Dendritic cell treated with granulocyte-macrophage colony-stimulating factor and Interleukin-4, amounts not matched to agents 40 ng/mL and 50 ng/mL, for 4 days (primary cell): ENCODE measurements at regions not wholly inside any gene's neighbourhood (a gene's known extent, or its start where the extent isn't known, plus 50 kb on each side); places are given as distances from the start of the nearest gene placed in this dataset.

Experiments used
- H3K27ac Mint-ChIP-seq: one replicate; pipeline ENCODE4 v1.8.0; 2022; ENCODE audit warnings: mild to moderate bottlenecking, mixed read lengths
- H3K27me3 Mint-ChIP-seq: one replicate; pipeline ENCODE4 v1.8.0; 2022; ENCODE audit warnings: mild to moderate bottlenecking, mixed read lengths
- H3K36me3 Mint-ChIP-seq: one replicate; pipeline ENCODE4 v1.8.0; 2022; ENCODE audit warnings: low read depth, mixed read lengths
- H3K4me1 Mint-ChIP-seq: one replicate; pipeline ENCODE4 v1.8.0; 2022; ENCODE audit warnings: low read depth, mixed read lengths
- H3K4me3 Mint-ChIP-seq: one replicate; pipeline ENCODE4 v1.8.0; 2022; ENCODE audit warnings: mild to moderate bottlenecking, moderate library complexity, mixed read lengths
- H3K9me3 Mint-ChIP-seq: one replicate; pipeline ENCODE4 v1.8.0; 2022; ENCODE audit warnings: mixed read lengths
- intact Hi-C: fragments of 100-400 bp; cut with micrococcal nuclease; formaldehyde crosslinking; loops from one replicate; pipeline ENCODE4 v1.15.0; 2022

DNA sequence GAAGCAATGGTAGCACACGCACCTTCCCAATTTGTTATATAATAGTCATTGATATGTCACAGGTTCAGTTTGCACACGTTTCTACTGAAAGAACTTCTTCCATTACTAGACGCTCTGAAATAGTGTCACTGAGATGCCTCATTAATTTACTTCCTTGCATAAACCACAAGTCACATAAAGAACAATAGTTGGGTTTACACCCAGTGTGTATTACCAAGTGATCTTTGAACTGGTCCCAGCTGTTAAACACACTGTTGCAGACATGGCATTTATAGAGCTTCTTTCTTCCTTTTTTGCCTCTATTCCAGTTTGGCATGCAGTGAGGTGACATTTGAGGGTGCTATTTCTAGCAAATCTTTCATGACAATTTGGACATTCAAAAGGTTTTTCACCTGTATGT, 245.3 kb downstream of the EPM2A start:
- H3K4me1 Mint-ChIP-seq, result no peaks in the 10 kb centered on the region
- intact Hi-C loops, result no loop called here
- peaks cover 61% of the 10 kb centered on the region for H3K9me3 Mint-ChIP-seq
- H3K27me3 Mint-ChIP-seq, result no peaks in the 10 kb centered on the region
- no peak overlapping the region for H3K4me3 Mint-ChIP-seq
- no peak overlapping the region for H3K27ac Mint-ChIP-seq
- H3K36me3 Mint-ChIP-seq, result no peaks in the 10 kb centered on the region

DNA sequence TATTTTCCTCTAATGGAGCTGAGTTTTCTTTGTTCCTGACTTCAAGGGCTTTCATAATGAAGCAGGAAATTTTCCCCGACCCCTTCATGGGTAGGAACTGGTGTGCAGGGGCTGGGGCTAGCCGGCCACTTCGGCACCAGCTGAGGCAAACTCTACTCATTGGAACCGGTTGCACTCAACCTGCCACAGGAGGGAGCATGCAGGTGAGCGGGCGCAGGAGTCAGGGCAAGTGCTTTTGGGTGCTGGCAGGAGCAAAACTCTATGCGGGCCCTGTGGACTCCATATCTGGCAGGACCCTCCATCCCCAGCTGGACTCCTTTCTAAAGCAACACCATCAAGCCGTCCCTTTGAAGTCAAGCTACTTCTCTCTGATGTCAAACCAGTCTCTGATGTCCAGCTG, 244.2 kb downstream of the EPM2A start:
- H3K4me1 Mint-ChIP-seq, result no peaks in the 10 kb centered on the region
- no peak overlapping the region for H3K27ac Mint-ChIP-seq
- H3K27me3 Mint-ChIP-seq, result no peaks in the 10 kb centered on the region
- H3K4me3 Mint-ChIP-seq, result no peak overlapping the region
- intact Hi-C loops, result no loop called here
- peaks cover 56% of the 10 kb centered on the region for H3K9me3 Mint-ChIP-seq
- no peaks in the 10 kb centered on the region for H3K36me3 Mint-ChIP-seq

DNA sequence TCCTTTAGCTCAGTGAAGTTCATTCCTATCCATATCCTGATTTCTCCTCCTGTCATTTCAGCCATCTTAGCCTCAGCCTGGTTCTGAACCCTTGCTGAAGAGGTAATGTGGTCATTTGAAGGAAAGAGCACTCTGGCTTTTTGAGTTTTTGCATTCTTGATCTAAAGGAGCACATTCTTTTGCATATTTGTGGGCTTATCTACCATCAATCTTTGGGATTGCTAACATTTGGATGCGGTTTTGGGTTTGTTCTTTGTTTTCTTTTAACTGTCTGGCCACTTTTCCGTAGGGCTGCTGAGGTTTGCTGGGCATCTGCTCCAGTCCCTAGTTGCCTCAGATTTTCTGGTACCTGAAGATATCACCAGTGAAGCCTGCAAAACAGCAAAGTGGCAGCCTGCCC, 238.3 kb downstream of the EPM2A start:
- Mint-ChIP-seq H3K9me3 (peaks cover 64% of the 10 kb centered on the region), H3K36me3 (no peaks in the 10 kb centered on the region), H3K4me1 (no peaks in the 10 kb centered on the region), H3K27ac (no peak overlapping the region), H3K27me3 (no peaks in the 10 kb centered on the region), H3K4me3 (no peak overlapping the region)
- intact Hi-C loops, result no loop called here

- no peaks in the 10 kb centered on the region for H3K4me1 Mint-ChIP-seq
- H3K27me3 Mint-ChIP-seq, result no peaks in the 10 kb centered on the region
- H3K36me3 Mint-ChIP-seq, result no peaks in the 10 kb centered on the region
- H3K4me3 Mint-ChIP-seq, result no peak overlapping the region
- no peak overlapping the region for H3K27ac Mint-ChIP-seq
- intact Hi-C loops, result no loop called here
- peaks cover 56% of the 10 kb centered on the region for H3K9me3 Mint-ChIP-seq
Measured at GRCh38 chr6:145498425-145498824, 236.9 kb downstream of the EPM2A start.

- no peaks in the 10 kb centered on the region for H3K36me3 Mint-ChIP-seq
- no peaks in the 10 kb centered on the region for H3K27me3 Mint-ChIP-seq
- H3K27ac Mint-ChIP-seq, result no peak overlapping the region
- intact Hi-C loops, result no loop called here
- no peaks in the 10 kb centered on the region for H3K4me1 Mint-ChIP-seq
- H3K9me3 Mint-ChIP-seq, result peaks cover 33% of the 10 kb centered on the region
- H3K4me3 Mint-ChIP-seq, result no peak overlapping the region
Measured at GRCh38 chr6:145502416-145502815, 232.9 kb downstream of the EPM2A start.

DNA sequence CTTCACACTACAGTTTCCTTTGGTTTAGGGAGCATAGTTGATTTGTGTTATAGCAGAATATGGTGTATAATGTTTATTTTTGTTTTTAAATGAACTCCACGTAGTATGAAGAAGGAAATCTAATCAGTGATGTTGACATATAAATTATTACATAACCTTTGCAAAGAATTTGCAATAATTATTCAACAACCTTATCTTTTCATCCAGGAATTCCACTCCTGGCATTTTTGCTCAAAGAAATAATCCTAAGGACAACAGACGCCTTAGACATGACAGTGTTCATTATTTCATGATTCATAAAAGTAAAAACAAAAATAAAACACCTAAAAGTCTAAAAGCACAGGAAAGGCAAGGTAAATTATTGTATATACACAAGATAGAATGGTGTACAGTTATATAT, 229.2 kb downstream of the EPM2A start:
- Mint-ChIP-seq H3K4me1 (no peaks in the 10 kb centered on the region), H3K27me3 (no peaks in the 10 kb centered on the region), H3K36me3 (no peaks in the 10 kb centered on the region), H3K27ac (no peak overlapping the region), H3K4me3 (no peak overlapping the region), H3K9me3 (peaks cover 47% of the 10 kb centered on the region)
- intact Hi-C loops, result no loop called here

DNA sequence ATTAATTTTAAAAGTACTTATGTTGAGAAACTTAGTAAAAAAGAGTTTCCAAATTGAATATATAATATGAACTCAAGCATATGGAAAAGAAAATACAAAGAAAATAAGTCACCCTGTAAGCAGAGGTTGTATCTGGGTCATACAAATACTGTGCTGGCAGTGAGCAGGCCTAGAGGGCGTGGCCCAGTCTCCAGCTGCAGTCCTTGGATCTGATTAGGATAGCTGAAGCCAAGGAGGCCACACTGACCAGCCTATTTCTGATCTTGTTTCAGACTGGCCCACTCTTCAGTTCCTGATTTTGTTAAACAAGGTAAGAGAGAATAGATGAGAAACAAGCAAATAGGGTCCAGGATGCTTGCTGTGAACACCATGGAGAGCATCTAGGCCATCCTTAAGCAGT, 228.8 kb downstream of the EPM2A start:
- Mint-ChIP-seq H3K9me3 (peaks cover 48% of the 10 kb centered on the region), H3K27ac (no peak overlapping the region)
- intact Hi-C loops, result no loop called here

DNA sequence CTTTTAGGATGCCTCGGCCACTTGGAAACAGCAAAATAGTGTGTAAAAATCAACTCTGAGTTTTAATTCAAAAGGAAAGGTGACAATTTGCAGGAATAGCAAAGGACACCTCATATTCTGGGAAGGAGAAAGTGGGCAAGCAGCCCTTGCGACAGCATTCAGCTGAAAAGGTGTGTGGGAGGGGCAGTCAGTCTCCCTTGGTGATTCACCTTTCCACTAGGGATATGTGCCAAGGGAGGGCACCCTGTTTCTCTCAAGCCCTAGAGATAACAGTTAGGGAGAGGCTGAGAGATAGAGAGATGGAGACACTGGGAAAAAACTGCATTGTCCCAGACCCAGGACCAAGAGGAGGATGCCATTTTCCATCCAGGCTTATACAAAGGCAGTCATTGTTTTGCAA, 228.1 kb downstream of the EPM2A start:
- no peaks in the 10 kb centered on the region for H3K4me1 Mint-ChIP-seq
- H3K36me3 Mint-ChIP-seq, result no peaks in the 10 kb centered on the region
- no peak overlapping the region for H3K27ac Mint-ChIP-seq
- intact Hi-C loops, result no loop called here
- no peaks in the 10 kb centered on the region for H3K27me3 Mint-ChIP-seq
- H3K4me3 Mint-ChIP-seq, result no peak overlapping the region
- H3K9me3 Mint-ChIP-seq, result peaks cover 48% of the 10 kb centered on the region

More for the DNA sequence above, 228.8 kb downstream of the EPM2A start:
- no peaks in the 10 kb centered on the region for H3K27me3 Mint-ChIP-seq
- no peak overlapping the region for H3K4me3 Mint-ChIP-seq
- H3K36me3 Mint-ChIP-seq, result no peaks in the 10 kb centered on the region
- no peaks in the 10 kb centered on the region for H3K4me1 Mint-ChIP-seq

DNA sequence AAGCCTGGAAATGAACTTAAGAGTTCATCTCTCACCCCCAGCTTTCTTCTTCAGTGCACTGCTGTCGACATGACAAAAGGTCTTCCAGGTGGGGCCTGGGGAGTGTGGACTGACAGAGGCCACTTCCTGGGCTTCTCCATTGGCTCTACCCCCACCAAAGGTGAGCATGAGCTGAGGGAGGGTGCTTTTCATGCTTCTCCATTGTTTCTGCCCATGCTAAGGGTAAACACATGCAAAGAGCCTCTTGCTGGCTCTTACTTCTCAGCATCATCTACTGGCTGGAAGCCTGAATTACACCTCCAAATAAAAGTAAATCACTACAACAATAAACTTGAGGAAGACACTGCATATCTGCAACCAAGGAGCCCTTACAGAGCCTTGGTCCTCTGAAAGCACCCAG, 227.2 kb downstream of the EPM2A start:
- no peak overlapping the region for H3K4me3 Mint-ChIP-seq
- no peaks in the 10 kb centered on the region for H3K36me3 Mint-ChIP-seq
- H3K4me1 Mint-ChIP-seq, result no peaks in the 10 kb centered on the region
- intact Hi-C loops, result no loop called here
- H3K27me3 Mint-ChIP-seq, result no peaks in the 10 kb centered on the region
- peaks cover 54% of the 10 kb centered on the region for H3K9me3 Mint-ChIP-seq
- no peak overlapping the region for H3K27ac Mint-ChIP-seq

DNA sequence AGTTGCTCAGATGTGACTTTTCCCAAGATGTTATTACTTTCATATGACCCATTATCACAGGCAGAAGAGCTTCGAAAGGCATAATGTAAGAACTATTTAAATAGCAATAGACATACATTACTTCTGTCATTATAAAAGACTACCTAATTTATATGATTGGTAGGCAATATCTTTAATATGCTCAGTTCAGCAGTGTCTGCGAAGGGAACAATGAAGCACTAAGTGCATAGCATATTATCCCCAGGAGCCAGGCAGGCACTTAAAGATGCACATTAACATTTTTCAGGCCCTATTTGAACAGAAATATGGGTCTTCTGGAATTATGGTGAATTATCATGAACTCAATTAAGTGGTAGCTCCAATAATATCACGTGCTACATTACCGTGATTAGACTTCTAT, 217.8 kb downstream of the EPM2A start:
- no peaks in the 10 kb centered on the region for H3K27me3 Mint-ChIP-seq
- no peak overlapping the region for H3K4me3 Mint-ChIP-seq
- no peak overlapping the region for H3K27ac Mint-ChIP-seq
- intact Hi-C loops, result no loop called here
- H3K9me3 Mint-ChIP-seq, result peaks cover 7% of the 10 kb centered on the region
- no peaks in the 10 kb centered on the region for H3K36me3 Mint-ChIP-seq
- no peaks in the 10 kb centered on the region for H3K4me1 Mint-ChIP-seq

GRCh38 chr6:145525038-145525437, 210.3 kb downstream of the EPM2A start:
- intact Hi-C loops, result no loop called here
- no peaks in the 10 kb centered on the region for H3K4me1 Mint-ChIP-seq
- H3K4me3 Mint-ChIP-seq, result no peak overlapping the region
- no peaks in the 10 kb centered on the region for H3K36me3 Mint-ChIP-seq
- H3K27me3 Mint-ChIP-seq, result no peaks in the 10 kb centered on the region
- peaks cover 9% of the 10 kb centered on the region for H3K9me3 Mint-ChIP-seq
- no peak overlapping the region for H3K27ac Mint-ChIP-seq

DNA sequence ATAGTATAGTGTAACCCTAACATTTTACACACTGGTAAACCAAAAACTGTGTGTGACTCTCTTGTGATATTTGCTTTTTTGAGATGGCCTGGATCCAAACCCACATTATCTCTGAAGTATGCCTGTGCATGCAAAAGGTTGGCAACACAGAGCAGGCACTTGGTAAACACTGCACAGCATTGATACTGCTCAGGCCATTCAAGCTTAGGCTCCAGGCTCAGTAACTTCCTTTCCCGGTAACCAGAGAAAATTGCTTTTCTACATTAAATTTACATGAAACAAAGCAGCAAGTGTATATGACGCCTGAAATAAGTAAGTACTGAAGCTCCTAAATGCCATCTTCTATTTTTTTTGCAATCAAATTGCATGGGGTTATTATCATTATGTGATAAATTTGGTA, 205.7 kb downstream of the EPM2A start:
- no peaks in the 10 kb centered on the region for H3K27me3 Mint-ChIP-seq
- H3K4me3 Mint-ChIP-seq, result no peak overlapping the region
- H3K27ac Mint-ChIP-seq, result no peak overlapping the region
- no peaks in the 10 kb centered on the region for H3K4me1 Mint-ChIP-seq
- intact Hi-C loops, result no loop called here
- peaks cover 9% of the 10 kb centered on the region for H3K9me3 Mint-ChIP-seq
- H3K36me3 Mint-ChIP-seq, result no peaks in the 10 kb centered on the region

DNA sequence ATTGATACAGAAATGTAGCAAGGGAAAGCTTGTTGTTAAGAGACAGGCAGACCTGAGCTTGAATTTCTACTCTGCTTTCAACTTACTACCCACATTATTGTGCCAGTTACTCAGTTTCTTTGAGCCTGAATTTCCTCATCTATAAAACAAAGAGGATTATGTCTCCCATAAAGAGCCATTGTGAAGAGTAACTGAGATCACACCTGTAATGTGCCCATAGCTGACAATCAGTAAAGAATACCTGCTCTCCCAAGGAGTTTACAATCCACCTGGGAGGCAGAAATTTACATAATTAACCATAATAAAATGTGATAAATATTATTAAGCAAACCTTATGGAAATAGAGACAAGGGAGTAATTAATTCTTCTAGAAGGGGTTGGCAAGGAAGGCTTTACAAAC, 204.9 kb downstream of the EPM2A start:
- Mint-ChIP-seq H3K27ac (no peak overlapping the region), H3K4me3 (no peak overlapping the region), H3K4me1 (no peaks in the 10 kb centered on the region), H3K36me3 (no peaks in the 10 kb centered on the region), H3K27me3 (no peaks in the 10 kb centered on the region), H3K9me3 (peaks cover 9% of the 10 kb centered on the region)
- intact Hi-C loops, result no loop called here

DNA sequence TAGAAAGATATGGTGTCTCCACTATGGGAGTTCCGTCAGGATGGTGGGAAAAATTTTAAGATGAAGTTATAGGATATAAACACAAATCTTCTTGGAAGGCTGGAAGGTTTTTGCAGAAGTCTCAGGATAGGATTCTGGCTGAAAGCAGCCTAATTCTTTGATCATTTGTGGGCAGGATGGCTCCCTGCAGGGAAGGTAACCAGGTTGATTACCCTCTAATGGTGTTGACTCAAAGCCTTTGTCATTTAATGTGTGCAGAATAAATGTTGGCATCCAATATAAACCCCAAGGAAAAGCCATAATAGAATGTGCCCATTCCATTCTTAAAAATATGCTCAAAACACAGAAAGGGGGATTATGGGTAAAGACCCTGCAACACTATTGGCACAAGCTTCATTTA, 204.3 kb downstream of the EPM2A start:
- H3K27ac Mint-ChIP-seq, result no peak overlapping the region
- H3K9me3 Mint-ChIP-seq, result peaks cover 9% of the 10 kb centered on the region
- H3K36me3 Mint-ChIP-seq, result no peaks in the 10 kb centered on the region
- intact Hi-C loops, result no loop called here
- no peak overlapping the region for H3K4me3 Mint-ChIP-seq
- no peaks in the 10 kb centered on the region for H3K4me1 Mint-ChIP-seq
- H3K27me3 Mint-ChIP-seq, result no peaks in the 10 kb centered on the region

DNA sequence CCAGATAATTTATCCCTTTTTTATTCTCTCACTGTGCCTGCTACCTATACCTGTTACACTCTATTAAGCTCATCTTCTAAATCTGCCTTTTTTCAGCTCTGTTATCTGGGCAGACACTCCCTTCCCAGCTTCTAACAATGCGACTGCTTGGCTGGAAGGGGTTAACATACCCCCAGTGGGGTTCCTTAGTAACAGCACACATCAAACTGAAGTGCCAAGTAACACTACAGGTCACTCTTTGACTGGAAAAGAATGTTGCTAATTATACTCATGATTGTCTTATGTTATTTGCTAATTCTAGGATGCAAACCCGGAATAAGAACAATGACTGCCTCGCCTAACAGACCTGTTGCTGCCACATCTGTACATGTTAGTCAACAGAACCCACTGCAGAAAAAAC, 203.5 kb downstream of the EPM2A start:
- Mint-ChIP-seq H3K9me3 (peaks cover 9% of the 10 kb centered on the region), H3K27ac (no peak overlapping the region), H3K27me3 (no peaks in the 10 kb centered on the region), H3K4me1 (no peaks in the 10 kb centered on the region), H3K36me3 (no peaks in the 10 kb centered on the region), H3K4me3 (no peak overlapping the region)
- intact Hi-C loops, result no loop called here

GRCh38 chr6:145532361-145532760, 203.0 kb downstream of the EPM2A start:
- H3K9me3 Mint-ChIP-seq, result peaks cover 5% of the 10 kb centered on the region
- intact Hi-C loops, result no loop called here
- no peak overlapping the region for H3K27ac Mint-ChIP-seq
- H3K4me1 Mint-ChIP-seq, result no peaks in the 10 kb centered on the region
- no peaks in the 10 kb centered on the region for H3K27me3 Mint-ChIP-seq
- H3K36me3 Mint-ChIP-seq, result no peaks in the 10 kb centered on the region
- no peak overlapping the region for H3K4me3 Mint-ChIP-seq
